ENCODE measurements at regions not wholly inside any gene's neighbourhood (a gene's known extent, or its start where the extent isn't known, plus 50 kb on each side); places are given as distances from the start of the nearest gene placed in this dataset.

DNA sequence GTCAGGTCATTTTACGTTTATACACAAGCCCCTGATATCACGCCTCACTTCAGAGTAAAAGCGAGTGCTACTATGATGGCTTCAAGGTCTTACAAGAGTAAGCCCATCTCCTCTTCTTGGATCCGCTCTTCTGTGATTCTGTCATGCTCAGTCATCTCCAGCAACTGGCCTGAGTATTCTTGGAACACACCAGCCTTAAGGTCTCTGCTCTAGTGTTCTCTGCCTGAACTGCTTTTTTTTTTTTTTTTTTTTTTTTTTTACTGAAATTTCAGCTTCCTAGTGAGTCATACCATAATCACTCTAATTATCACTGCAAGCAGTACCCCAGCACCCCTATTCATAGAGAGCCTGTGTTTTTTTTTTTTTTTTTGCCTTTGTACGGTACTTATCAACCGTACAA, 1228.9 kb downstream of the CNTNAP5 start:
- TF ChIP-seq POLR2A (IDR thresholded peaks at IDR 0.05): no peak
- TF ChIP-seq, protein P1, sequence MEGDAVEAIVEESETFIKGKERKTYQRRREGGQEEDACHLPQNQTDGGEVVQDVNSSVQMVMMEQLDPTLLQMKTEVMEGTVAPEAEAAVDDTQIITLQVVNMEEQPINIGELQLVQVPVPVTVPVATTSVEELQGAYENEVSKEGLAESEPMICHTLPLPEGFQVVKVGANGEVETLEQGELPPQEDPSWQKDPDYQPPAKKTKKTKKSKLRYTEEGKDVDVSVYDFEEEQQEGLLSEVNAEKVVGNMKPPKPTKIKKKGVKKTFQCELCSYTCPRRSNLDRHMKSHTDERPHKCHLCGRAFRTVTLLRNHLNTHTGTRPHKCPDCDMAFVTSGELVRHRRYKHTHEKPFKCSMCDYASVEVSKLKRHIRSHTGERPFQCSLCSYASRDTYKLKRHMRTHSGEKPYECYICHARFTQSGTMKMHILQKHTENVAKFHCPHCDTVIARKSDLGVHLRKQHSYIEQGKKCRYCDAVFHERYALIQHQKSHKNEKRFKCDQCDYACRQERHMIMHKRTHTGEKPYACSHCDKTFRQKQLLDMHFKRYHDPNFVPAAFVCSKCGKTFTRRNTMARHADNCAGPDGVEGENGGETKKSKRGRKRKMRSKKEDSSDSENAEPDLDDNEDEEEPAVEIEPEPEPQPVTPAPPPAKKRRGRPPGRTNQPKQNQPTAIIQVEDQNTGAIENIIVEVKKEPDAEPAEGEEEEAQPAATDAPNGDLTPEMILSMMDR (IDR thresholded peaks at IDR 0.05): no peak
